ENCODE measurements at regions not wholly inside any gene's neighbourhood (a gene's known extent, or its start where the extent isn't known, plus 50 kb on each side); places are given as distances from the start of the nearest gene placed in this dataset. TPM values are rescaled to one million over a fixed set of nuclear protein-coding genes. Genes with fewer than 3 reads are reported as not detected.

DNA sequence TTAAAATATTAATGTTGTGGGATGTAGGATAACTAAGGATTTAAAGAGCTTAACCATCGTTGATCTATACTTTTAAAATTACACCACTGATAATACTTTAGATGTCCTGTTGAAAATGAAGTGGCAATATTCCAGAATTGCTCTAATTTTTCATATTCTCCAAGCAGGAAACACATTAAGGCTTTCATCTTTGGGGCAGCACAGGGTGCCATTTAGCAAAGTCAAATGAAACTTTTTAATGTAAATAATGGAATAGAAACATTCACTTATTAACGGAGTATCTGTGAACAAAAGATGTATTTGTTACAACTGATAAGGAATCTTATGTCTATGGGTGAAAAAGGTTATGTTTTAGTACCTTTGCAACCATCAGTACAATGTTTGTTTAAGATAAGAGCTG, 50.0 kb upstream of the MIR17HG start:
- DNase-seq, result no peak

Small RNA genes lying in the stretch of these regions (small RNA-seq; reads per million reads assigned to genes)
- gene AL445647.2 (ENCODE audit: low replicate concordance) (not detected), gene BRK1P2 (ENCODE audit: low replicate concordance) (not detected), gene RF00212 (ENCODE audit: low replicate concordance) (not detected), gene RNA5SP34 (ENCODE audit: low replicate concordance) (not detected), gene RNU6-75P (ENCODE audit: low replicate concordance) (not detected)

Data from tongue (tissue), 2 donors.